IPS-NIHi7 (cell line): ENCODE measurements at regions not wholly inside any gene's neighbourhood (a gene's known extent, or its start where the extent isn't known, plus 50 kb on each side); places are given as distances from the start of the nearest gene placed in this dataset.
"Not testable (repeated sequence)": the region's sequence is repeated elsewhere in the genome, so short reads cannot be mapped to it uniquely, and the experiment has no call there.

Experiments
- DNase-seq: peaks from one replicate; pipeline ENCODE4 v3.0.0; 2012; ENCODE audit warnings: mixed read lengths; ENCODE audit errors: extremely low spot score

DNA sequence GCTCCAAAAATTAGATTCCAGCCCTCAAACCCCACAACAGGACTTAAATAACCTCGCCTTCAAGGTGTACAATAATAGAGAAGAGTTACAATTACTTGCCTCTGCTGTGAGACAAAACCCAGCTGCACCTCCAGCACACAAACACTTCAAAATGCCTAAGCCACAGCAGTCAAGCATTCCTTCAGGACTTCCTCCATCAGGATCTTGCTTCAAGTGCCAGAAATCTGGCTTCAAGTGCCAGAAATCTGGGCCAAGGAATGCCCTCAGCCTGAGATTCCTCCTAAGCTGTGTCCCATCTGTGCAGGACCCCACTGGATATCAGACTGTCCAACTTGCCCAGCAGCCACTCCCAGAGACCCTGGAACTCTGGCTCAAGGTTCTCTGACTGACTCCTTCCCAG, 1088.3 kb downstream of the SORCS3 start:
- no peak for DNase-seq

DNA sequence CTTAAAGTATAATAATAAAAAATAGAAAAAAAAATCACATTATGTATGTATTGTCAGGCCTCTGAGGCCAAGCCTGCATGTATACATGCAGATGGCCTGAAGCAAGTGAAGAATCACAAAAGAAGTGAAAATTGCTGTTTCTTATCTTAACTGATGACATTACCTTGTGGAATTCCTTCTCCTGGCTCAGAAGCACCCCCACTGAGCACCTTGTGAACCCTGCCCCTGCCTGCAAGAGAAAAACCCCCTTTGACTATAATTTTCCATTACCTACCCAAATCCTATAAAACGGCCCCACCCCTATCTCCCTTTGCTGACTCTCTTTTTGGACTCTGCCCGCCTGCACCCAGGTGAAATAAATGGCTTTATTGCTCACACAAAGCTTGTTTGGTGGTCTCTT, 1086.5 kb downstream of the SORCS3 start:
- DNase-seq = not testable (repeated sequence)

DNA sequence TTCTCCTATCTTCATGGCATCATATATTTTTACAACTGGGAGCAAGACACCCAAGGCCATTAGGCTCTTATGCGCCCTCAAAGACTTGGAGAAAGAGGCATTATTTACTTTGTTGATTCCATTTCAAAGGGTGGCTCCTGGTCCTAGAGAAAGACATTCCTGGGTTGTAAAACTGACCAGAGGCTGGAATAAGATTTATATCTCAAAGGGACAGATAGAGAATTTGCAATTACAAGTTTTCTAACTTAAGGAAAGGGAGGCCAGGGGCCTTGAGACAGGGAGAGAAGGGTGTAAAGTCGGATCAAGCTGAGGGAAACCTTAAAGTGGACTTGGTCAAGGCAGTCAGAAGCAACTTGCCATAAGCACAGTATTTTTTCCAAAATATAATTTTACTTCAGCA, 1086.0 kb downstream of the SORCS3 start:
- DNase-seq = no peak

DNA sequence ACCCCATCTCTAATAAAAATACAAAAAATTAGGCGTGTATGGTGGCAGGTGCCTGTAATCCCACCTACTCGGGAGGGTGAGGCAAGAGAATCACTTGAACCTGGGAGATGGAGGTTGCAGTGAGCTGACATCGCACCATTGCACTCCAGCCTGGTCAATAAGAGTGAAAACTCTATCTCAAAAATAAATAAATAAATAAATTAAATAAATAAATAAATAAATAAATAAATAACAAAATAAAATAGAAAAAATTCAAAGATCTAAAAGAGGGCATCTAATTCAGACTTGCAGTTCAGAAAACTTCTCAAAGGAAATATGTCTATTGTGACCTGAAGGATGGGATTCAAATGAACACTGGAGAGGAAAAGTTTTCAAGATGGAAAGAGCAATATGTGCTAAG, 1085.1 kb downstream of the SORCS3 start:
- no peak for DNase-seq

DNA sequence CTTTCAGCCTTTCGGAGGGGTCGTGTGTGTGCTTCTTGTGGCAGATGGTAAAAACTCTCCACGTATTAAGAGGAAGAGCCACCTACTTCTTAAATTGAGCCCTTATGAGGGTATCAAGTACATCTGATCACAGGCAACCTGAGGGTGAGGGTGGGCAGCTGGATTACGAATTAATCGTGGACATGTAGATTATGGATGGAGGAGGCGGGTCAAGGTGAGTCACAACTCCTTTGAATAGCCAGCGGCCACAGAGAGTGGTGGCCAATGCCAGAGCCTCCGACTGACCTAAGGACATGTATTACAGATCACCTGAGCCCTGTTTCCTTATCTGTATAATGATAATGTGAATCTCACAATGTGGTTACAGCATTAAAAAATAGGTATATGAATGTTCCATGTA, 1083.9 kb downstream of the SORCS3 start:
- DNase-seq = no peak

DNA sequence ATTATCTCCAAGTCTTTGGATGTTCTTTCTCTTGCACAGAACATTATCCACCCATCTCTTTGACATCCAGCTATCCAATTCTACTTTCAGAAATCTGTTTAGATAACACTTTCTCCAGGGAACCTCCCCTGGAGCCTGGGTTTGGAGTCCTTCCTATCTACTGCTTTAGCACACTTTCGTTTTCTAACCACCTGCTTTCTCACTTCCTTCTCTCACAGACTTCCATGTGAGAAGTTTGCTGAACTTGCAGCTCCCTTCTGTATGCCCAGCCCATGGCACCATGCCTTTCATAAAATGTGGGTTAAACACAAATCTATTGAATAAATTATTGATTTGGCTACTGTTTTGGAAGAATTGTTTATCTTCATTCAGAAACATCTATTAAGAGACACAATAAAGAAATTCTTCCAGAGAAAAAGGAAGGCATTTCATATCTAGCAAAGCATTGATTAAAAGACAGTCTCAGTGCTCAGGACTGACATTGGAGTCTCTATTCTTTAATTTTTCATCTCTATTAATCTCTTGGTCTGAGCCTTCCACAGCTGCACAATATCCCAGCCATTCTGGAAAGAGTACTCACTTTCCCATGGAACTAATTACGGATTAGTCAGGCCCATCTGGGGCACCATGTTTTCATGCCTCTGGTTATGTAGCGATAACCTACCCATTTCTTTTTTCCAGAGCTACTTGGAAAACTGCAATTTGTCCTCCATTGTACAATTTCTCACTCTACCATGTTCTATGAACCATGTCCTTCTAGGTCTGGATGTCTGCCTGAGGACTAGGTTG, 1077.3 kb downstream of the SORCS3 start:
- DNase-seq = no peak

DNA sequence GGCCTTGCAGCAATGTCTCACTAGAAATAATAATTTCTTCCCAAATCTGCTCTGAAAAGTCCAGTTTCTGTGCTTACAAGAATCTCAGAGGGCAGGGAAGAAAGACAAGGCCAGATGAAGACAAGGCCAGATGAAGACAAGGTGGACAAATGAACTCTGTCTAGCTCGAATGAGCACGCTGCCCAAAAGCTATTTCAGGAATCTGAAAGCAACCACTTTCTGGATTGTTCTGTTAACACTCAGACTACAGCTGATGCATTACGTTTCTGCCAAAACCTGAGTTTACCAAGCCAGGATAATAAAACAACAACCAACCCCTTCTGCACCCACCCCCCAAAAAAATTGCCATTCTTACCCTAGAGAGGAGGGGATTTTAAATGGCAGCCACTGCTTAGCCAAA, 1073.6 kb downstream of the SORCS3 start:
- no peak for DNase-seq

DNA sequence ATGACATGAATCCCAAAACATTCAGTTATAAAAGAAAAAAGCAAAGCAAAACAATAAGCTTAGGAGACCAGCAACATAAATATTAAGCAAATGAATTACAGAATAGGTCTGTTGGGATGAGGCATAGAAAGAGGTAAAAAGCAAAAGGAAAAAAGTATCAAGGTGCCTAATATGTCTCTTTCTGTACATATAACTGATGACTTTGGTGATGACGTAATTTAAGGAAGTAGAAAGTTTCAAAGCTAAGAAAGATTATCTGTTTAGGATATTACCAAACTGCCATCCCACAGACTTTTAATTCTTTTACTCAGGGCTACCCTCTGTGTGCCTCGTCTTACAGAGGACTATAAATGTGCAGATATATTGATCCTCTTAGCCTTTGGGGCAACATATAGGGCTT, 1066.5 kb downstream of the SORCS3 start:
- DNase-seq = no peak

DNA sequence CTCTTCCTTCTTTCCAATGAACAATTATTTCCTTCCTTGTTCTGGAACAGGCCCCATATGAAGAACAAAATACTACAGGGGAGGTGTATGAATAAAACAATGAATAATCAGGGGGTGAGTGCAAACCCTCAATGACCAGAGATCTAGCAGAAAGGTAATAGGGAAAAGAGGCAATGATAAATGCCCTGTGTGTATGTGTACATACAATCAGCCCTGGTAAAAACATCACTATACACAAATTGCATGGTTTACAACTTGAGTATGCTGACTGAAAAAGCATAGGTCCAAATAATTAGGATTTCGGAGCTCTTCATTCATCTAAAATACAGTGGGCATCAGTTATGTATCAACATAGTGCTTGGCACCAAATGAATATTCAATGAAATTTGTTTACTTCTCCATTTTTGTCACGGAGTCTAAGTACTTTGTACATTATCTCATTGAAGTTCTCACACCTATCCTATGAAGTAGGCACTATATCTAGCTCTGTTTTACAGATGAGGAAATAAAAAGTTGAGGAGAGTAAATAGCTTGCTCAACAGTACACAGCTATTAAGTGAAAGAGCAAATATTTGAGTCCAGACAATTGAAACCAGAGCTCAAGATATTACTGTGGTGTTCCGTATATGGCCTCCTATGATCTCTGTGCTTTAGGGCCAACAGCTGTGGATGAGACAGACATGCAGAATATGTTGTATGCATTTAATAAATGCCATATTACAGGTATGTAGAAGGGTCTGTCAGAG, 1065.4 kb downstream of the SORCS3 start:
- no peak for DNase-seq

DNA sequence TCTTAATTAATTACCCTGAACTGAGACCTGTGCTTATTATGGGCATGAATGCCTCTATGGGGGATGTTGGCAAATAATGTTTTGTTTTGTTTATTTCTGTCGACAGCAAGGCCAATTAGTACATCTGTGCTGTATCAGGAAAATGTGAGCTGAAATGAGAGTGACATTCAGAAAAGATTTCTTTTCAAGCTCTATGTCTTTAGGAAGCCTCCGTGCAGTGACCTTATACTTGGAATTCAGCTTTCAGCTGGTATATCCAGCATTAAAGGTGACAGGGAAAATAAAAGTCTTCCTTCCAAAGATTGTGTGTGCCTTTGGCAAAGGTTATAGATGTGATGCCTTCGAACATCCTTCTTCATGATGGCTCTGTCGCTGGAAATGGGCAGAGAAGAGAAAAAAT, 1061.1 kb downstream of the SORCS3 start:
- DNase-seq = no peak

DNA sequence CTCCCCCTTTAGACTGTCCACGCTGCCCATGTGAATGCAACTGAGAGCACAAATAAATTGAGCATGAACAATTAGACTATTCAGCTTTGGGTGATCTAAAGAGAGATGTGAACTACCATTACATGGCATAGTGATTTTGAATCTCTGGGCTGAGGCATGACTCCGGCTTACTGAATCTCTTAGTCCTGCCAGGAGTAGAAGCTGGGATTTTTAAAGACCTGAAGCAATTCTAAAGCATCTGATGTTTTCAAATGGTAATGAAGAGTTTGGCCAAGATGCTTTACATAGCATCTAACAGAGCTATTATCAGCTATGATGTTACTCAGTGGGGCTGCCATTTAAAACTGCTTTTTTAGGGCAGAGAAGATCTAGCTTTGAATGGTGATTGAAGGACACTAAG, 1059.1 kb downstream of the SORCS3 start:
- peak; percentile 11 for DNase-seq

DNA sequence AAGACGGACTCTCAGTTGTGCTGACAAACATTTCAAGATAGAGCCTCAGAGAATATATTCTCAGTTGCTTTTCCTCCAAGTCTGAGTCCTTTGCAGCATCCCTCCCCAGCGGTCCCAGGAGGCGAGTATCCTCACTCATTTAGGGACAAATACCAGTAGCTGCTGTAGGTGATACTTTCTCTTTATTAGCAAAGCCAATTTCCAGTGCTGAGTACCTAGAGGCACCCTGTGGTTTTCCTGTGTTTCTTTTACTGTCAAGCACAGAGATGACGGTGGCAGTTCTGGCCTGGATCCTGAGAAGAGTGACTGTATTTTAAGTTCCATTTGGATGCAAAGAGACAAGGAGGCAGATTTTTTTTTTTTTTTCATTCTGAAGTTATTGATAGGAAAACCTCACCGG, 1058.4 kb downstream of the SORCS3 start:
- no peak for DNase-seq

DNA sequence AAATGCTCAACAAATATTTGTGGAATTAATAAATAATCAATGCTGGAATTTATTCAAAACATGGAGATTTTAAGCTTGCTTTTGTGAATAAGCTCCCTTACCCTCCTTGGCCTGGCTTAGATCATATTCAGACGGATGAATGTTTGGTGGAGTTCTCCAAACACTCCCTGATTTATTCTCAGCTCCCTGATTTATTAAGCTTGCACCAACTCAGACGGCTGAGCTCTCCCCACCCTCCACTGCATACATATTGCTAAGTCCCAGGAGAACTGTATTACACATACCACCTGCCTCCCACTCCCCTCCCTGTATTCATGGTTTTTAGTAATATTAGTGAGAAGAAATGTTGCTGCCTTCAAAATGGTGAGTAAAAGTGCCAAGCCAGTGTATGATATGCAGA, 1057.5 kb downstream of the SORCS3 start:
- no peak for DNase-seq

DNA sequence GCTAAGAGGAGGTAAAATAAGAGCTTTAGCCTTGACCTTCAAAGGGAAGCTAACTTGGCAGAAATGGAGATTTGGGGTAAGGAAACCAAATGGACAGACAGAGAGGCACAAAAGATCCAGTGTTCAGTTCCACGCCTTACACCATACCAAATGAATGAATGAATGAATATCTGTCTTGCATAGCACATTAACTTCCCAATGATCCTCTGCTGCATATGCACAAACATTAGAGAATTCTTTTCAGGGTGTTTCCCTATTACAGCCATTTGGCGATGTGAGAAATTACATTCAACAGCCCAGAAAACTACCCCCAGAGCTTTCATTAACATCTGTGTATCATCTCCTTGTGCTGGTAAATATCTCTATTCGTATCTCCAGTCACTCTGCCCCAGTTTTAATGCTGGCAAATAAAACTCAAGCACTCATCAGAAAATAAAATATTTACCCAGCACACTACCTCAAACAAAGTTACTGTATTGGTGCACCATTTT, 1056.2 kb downstream of the SORCS3 start:
- DNase-seq = no peak

DNA sequence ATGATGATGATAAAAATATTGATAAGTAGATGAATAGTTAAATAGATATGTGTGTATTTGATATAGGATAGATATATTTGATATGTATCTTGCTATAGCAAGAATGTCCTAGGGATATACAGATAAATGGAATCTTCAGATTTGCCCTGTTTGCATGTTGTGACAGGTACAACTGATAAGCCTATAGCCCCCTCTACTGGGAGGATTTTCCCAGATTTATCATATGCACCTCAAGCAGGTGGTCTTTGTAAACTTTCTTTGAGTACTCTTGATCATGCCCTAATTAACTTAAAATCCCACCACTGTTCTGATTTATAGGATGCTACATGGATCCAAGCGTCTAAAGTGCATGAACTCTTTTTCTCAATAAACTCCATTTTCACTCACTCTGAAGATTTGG, 1050.7 kb downstream of the SORCS3 start:
- peak; percentile 38 for DNase-seq

DNA sequence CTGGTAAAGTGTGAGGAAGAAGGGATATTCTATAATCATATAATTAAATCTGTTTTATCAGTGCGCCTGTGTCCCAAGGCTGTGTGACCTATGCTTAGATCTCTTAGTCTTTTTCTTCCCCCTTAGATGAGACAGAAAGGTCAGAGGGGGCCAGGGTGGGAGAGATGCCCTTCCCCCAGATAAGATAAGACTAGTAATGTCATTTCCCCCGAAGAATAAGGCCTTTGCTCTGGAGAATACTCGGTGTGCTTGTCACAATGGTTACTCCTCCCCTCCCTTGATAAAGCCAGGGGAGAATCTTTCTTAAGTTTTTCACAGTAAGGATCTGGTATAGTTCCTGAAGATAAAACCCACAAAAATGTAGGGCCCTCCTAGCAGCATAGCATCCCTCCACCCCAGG, 1041.8 kb downstream of the SORCS3 start:
- DNase-seq = no peak

DNA sequence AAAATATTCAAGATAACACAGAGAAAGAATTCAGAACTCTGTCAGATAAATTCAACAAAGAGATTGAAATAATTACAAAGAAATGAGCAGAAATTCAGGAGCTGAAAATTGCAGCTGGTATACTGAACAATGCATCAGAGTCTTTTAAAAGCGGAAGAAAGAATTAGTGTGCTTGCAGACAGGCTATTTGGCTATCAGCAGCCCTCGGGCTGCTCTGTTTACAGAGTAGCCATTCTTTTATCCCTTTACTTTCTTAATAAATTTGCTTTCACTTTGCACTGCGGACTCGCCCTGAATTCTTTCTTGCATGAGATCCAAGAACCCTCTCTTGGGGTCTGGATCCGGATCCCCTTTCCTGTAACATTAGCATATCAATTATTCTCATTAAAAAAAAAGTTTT, 1040.0 kb downstream of the SORCS3 start:
- no peak for DNase-seq

DNA sequence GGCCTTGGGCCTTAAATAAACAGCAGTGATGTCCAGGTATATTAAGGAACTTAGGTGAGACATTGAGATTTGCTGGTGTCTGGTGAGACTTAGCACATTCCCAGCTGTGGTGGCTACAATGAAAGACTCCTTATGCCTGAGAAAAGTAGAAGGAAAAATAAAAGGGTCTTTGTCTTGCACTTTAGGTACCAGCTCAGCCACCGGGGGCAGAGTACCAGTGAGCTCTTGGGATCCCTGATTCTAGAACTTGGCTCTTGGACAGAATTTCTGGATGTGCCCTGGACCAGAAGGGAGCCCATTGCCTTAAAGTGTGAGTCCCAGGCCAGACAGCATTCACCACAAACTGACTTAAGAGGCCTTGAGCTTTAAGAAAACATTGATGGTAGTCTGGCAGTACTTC, 1038.7 kb downstream of the SORCS3 start:
- DNase-seq = no peak

DNA sequence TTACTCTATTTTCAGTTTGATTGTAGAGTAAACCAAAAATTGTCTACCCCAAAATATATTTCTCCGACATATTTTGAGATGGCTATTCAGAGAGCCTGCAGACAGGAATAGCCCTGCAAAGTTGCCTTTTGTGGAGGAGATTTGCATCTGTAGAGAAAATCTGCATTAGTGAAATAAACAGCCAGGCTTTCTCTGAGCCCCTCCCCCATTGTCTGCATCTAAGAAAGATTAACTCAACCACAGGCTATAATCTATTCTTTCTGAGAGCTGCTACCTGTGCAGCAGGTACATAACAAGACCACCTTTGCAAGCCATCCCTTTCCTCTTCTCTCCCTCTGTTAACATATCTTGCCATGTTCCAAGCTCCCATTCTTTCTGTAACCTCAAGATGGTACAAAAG, 1034.2 kb downstream of the SORCS3 start:
- no peak for DNase-seq

DNA sequence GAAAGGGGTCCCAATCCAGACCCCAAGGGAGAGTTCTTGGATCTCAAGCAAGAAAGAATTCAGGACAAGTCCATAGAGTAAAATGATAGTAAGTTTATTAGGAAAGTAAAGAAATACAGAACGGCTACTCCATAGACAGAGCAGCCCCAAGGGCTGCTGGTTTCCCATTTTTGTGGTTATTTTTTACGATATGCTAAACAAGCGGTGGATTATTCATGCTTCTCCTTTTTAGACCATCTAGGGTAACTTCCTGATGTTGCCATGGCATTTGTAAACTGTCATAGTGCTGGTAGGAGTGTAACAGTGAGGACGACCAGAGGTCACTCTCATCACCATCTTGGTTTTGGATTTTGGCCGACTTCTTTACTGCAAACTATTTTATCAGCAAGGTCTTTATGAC, 1033.4 kb downstream of the SORCS3 start:
- DNase-seq = no peak

DNA sequence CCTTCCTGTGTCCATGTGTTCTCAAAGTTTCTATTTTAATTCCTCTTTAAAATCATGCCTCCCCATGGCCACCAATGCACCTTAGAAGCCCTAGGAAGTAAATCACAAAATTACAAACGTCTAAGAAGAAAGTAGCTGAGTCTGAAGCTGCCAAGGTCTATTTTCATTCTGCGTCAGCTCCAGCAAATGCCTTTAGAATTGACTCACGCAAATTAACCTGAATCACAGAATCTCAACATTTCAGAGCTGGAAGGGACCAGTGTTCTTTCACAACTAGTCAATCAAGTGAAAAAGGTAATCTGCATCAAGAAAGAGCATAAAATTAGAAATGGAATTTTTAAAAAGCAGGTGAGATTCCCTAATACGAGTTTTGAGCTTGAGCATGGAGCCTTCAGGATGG, 1017.6 kb downstream of the SORCS3 start:
- no peak for DNase-seq

DNA sequence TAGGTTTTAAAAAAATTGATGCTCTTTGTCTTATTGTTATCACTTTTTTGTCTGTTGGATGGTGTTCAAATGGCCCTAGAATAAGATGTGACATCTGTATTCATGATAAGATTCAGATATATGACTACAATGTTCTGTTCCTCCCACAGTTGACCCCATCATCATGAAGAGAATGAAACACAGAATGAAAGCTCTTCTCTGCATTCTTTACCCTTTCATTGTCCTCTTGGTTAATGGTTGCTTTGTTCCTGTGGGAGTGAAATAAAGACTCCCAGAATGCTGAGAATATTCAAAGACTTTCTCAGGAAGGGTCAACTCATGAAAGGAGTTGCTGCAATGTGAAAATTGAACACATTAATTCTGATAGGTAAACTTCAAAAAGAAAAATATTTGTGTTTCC, 1015.8 kb downstream of the SORCS3 start:
- DNase-seq = peak; percentile 17

DNA sequence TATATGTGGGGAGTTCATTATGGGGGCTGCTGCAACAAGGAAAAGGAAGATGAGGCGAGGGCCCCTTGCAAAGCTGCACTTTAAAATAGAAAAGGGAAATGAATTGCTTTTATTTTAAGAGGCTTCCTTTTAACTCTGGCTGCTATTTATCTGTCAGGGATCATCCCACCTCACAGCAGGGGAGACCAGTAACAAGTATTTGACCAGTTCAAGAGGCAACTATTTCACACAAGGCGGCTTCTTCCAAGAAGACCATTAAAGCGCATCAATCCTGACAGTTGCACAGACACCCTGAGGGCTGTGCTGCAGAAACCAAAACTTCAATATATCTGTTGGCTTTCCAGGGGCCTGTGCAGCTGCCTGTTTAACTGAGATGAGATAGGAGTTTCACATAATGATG, 1009.2 kb downstream of the SORCS3 start:
- peak; percentile 22 for DNase-seq
